ENCODE measurements at regions not wholly inside any gene's neighbourhood (a gene's known extent, or its start where the extent isn't known, plus 50 kb on each side); places are given as distances from the start of the nearest gene placed in this dataset.

DNA sequence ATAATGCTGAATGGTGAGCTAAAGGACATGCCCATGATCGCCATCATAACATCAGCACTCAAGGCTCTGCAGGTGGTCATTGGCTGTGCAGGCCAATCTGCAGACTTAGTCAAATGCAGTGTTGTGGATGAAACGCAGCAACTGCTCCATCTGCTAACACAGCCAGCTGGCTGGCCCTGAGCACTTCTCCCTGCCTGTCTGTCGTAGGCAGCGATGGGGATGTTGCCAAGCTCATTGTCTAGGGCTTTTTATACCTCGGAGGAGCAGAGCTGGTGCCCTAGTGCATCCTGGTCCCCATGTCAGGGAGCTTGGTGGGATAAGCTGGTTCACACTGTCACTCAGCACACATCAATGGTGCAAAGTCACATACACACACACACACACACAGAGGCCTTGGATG is 189.4 kb downstream of the TENT4A start:
- no peak for TF ChIP-seq YY1 (IDR thresholded peaks at IDR 0.05; ENCODE audit: insufficient read depth, insufficient read length)
- no peak for TF ChIP-seq ZNF274 (IDR thresholded peaks at IDR 0.05; ENCODE audit: low read depth, low read length)
